CD4-positive, CD25-positive, alpha-beta regulatory T cell (primary cell): ENCODE measurements at regions not wholly inside any gene's neighbourhood (a gene's known extent, or its start where the extent isn't known, plus 50 kb on each side); places are given as distances from the start of the nearest gene placed in this dataset.
"Not testable (repeated sequence)": the region's sequence is repeated elsewhere in the genome, so short reads cannot be mapped to it uniquely, and the experiment has no call there.

Experiments used
- ATAC-seq, 2 donors: fragments of 150-1000 bp; cut with Tn5 transposase; one replicate each; pipeline ENCODE4 v1.10.0; 2021; ENCODE audit warnings: low read depth in 2 of 2, moderate number of reproducible peaks in 2 of 2, moderate library complexity in 1 of 2
- DNase-seq, 3 donors: peaks; one replicate each; pipeline versions ENCODE4 v3.0.0 to v3.0.0-alpha.2; 2012 to 2022; ENCODE audit warnings: mixed read lengths in 1 of 3
- H3K27ac ChIP-seq: one replicate; pipeline ENCODE4 v1.7.0; 2013; ENCODE audit warnings: mild to moderate bottlenecking, low read length; ENCODE audit not compliant: insufficient read depth, poor library complexity, severe bottlenecking
- H3K27me3 ChIP-seq: one replicate; pipeline ENCODE4 v1.7.0; 2013; ENCODE audit warnings: low read length; ENCODE audit not compliant: control insufficient read depth, insufficient read depth
- H3K36me3 ChIP-seq: one replicate; pipeline ENCODE4 v1.7.0; 2013; ENCODE audit warnings: mild to moderate bottlenecking, low read length, moderate library complexity; ENCODE audit not compliant: control insufficient read depth, insufficient read depth
- H3K4me1 ChIP-seq: 2 replicates; pipeline ENCODE4 v1.7.0; 2013; ENCODE audit warnings: mild to moderate bottlenecking, low read length; ENCODE audit not compliant: insufficient read depth, control insufficient read depth, poor library complexity, severe bottlenecking
- H3K4me3 ChIP-seq: one replicate; pipeline ENCODE4 v1.7.0; 2013; ENCODE audit warnings: low read depth, mild to moderate bottlenecking, low read length, moderate library complexity
- H3K9me3 ChIP-seq, 2 experiments: 1 replicate in 1 of 2; 2 replicates in 1 of 2; pipeline ENCODE4 v1.7.0; 2013; ENCODE audit warnings: low read length in 2 of 2, mild to moderate bottlenecking in 1 of 2, moderate library complexity in 1 of 2; ENCODE audit not compliant: control insufficient read depth in 2 of 2
- H3K27ac Mint-ChIP-seq, 3 donors: one replicate each; pipeline ENCODE4 v1.8.0; 2020 to 2022; ENCODE audit warnings: mild to moderate bottlenecking in 3 of 3, mixed read lengths in 3 of 3, moderate library complexity in 2 of 3
- H3K27me3 Mint-ChIP-seq: one replicate; pipeline ENCODE4 v1.8.0; 2022; ENCODE audit warnings: mild to moderate bottlenecking, mixed read lengths
- H3K36me3 Mint-ChIP-seq: one replicate; pipeline ENCODE4 v1.8.0; 2020; ENCODE audit warnings: mixed read lengths
- H3K4me1 Mint-ChIP-seq, 4 donors: one replicate each; pipeline ENCODE4 v1.8.0; 2020 to 2022; ENCODE audit warnings: mixed read lengths in 4 of 4, mild to moderate bottlenecking in 1 of 4
- H3K4me3 Mint-ChIP-seq, 4 donors: one replicate each; pipeline ENCODE4 v1.8.0; 2020 to 2022; ENCODE audit warnings: mild to moderate bottlenecking in 4 of 4, mixed read lengths in 4 of 4, moderate library complexity in 3 of 4
- H3K9me3 Mint-ChIP-seq, 7 donors: one replicate each; pipeline ENCODE4 v1.8.0; 2020 to 2022; ENCODE audit warnings: mixed read lengths in 7 of 7, mild to moderate bottlenecking in 3 of 7, moderate library complexity in 2 of 7

DNA sequence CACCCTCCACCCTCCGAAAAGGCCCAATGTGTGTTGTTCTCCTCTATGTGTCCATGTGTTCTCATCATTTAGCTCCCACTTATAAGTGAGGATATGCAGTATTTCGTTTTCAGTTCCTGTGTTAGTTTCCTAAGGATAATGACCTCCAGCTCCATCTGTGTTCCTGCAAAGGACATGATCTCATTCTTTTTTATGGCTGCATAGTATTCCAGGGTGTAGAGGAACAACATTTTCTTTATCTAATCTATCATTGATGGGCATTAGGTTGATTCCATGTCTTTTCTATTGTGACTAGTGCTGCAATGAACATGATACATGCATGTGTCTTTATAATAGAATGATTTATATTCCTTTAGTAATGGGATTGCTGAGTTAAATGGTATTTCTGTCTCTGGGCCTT, 211.3 kb downstream of the HSD17B3 start:
- H3K4me3 Mint-ChIP-seq, H3K4me1 ChIP-seq, H3K9me3 ChIP-seq, H3K36me3 Mint-ChIP-seq, DNase-seq, H3K27ac Mint-ChIP-seq, H3K36me3 ChIP-seq, H3K9me3 Mint-ChIP-seq, H3K27ac ChIP-seq, H3K4me1 Mint-ChIP-seq, ATAC-seq, H3K27me3 ChIP-seq, H3K4me3 ChIP-seq: not testable (repeated sequence)
- H3K27me3 Mint-ChIP-seq, result peaks cover 13% of the 10 kb centered on the region

DNA sequence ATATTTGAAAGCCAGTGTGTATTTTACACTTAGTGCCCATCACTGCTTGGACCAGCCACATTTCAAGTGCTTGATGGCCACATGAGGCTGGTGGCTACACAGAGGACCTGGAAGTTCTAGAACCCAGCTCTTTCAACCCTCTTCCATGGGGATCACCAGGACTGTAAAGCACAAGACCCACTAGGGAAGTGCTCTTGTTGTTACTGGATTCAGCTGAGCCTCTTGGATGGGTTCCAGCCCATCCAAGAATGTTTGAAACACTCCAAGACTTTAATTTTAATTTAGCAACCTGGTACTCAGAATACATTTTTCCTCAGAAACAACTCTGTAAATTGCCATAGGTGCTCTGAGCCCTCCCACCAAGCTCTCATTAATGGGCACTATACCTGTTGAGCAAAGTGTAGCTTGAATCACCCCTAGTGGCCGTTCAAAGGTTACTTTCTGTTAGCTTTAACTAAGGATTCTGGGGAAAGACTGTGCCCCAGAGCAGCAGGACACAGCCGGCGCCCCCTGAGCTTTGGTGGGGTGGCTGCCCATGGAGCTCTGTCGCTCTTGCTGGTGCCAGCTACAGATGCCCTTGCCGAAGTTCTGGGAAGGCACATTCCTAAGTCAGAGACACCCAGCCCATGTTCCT, 212.4 kb downstream of the HSD17B3 start:
- ATAC-seq, result no peak
- H3K27ac Mint-ChIP-seq, result no peak overlapping the region
- no peak for DNase-seq
- Histone ChIP-seq H3K4me1 (no peaks in the 10 kb centered on the region), H3K36me3 (no peaks in the 10 kb centered on the region), H3K4me3 (no peak overlapping the region), H3K9me3 (no peaks in the 10 kb centered on the region), H3K27ac (no peak overlapping the region), H3K27me3 (no peaks in the 10 kb centered on the region)
- no peak overlapping the region for H3K4me3 Mint-ChIP-seq
- peaks cover 0 to 6% (median 0%) of the 10 kb centered on the region in 7 donors for H3K9me3 Mint-ChIP-seq
- H3K27me3 Mint-ChIP-seq, result peaks cover 13% of the 10 kb centered on the region
- no peaks in the 10 kb centered on the region for H3K36me3 Mint-ChIP-seq
- H3K4me1 Mint-ChIP-seq, result peaks cover 0 to 2% (median 0%) of the 10 kb centered on the region in 4 donors

DNA sequence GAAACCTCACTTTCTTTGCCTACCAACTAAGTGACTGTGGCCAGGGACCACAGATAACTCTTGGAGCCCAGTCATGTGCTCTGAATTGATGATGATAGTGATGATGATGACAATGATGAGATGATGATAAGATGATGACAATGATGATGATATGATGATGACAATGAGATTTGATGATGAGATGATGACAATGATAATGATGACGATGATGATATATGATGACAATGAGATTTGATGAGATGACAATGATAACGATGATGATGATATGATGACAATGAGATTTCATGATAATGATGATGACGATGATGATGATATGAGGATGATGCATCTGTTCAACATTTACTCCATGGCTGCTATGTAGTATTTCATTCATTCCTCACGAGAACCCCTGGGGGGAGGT, 213.0 kb downstream of the ERCC6L2 start:
- Mint-ChIP-seq H3K36me3 (no peaks in the 10 kb centered on the region), H3K27ac (no peak overlapping the region), H3K27me3 (peaks cover 13% of the 10 kb centered on the region), H3K4me3 (no peak overlapping the region), H3K4me1 (no peaks in the 10 kb centered on the region), H3K9me3 (peaks cover 0 to 5% (median 0%) of the 10 kb centered on the region in 7 donors)
- no peak for DNase-seq
- Histone ChIP-seq H3K27ac (no peak overlapping the region), H3K4me3 (no peak overlapping the region), H3K9me3 (no peaks in the 10 kb centered on the region), H3K4me1 (no peaks in the 10 kb centered on the region), H3K27me3 (no peaks in the 10 kb centered on the region), H3K36me3 (no peaks in the 10 kb centered on the region)
- no peak for ATAC-seq

DNA sequence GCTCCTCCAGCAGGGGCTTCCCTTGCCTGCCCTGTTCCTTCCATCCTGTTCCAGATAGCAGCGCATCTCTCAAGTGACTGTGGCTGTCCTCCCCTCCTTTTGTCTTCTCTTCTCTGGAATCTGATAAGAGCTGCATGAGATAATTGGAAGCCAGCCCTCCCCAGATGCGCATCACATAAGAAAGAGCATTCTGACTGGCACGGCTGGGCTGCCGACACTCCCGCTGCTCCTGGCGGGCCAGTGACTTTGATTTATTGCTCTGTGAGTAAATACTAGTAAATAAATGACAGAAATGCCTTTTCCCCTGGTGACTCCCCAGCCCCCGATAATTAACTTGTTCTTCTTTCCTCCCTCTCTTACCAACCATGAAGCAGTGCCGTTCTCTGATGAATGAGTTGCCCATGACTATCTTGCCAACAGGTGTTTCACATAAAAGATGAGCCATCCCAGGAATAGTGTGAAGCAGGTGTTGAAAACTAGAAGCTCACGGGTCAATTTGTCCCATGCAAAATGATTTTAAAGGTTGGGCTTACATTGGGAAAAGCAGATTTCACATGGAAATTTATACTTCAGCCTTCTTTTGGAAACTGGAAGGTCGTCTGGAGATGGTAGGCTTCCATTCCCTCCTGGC, 212.3 kb downstream of the ERCC6L2 start:
- no peak overlapping the region for H3K4me3 Mint-ChIP-seq

DNA sequence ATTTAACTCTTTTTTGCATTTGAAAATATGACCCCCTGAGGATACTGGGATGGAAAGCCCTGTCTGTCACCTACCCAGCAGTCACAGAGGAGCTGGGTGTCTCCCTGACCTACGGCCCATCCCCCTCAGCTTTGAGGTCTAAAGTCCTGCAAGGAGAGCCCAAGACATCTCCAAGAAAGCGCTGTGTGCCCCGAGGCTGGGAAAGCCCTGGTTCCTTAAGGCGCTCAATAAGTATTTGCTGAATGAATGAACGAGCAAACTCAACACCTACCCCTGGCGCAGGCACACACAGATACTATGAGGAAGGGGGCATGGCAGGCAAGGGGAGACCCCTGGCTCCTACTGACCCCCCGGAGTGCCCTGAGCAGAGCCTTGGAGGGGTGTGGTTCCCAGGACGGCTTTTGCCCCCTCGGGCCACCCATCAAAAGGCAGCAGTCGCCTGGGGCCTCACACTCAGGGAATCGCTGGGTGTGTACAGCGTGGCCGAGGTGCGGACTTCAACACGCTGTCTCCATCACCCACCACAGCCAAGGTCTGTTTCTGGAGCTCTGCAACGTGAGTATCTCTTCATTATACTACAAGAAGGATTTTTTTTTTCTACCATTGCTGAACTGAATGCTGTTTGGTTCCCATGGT, 211.6 kb downstream of the ERCC6L2 start:
- Histone ChIP-seq H3K27me3 (no peaks in the 10 kb centered on the region), H3K4me1 (no peaks in the 10 kb centered on the region), H3K4me3 (no peak overlapping the region), H3K9me3 (no peaks in the 10 kb centered on the region), H3K36me3 (no peaks in the 10 kb centered on the region), H3K27ac (no peak overlapping the region)
- no peak for ATAC-seq
- Mint-ChIP-seq H3K4me3 (no peak overlapping the region), H3K9me3 (peaks cover 0 to 5% (median 0%) of the 10 kb centered on the region in 7 donors), H3K27me3 (peaks cover 13% of the 10 kb centered on the region), H3K27ac (no peak overlapping the region), H3K36me3 (no peaks in the 10 kb centered on the region), H3K4me1 (no peaks in the 10 kb centered on the region)
- no peak for DNase-seq

More for the DNA sequence above, 212.3 kb downstream of the ERCC6L2 start:
- Histone ChIP-seq H3K4me1 (no peaks in the 10 kb centered on the region), H3K36me3 (no peaks in the 10 kb centered on the region), H3K27me3 (no peaks in the 10 kb centered on the region), H3K27ac (no peak overlapping the region), H3K9me3 (no peaks in the 10 kb centered on the region), H3K4me3 (no peak overlapping the region)
- ATAC-seq (no peak), DNase-seq (no peak)
- H3K4me1 Mint-ChIP-seq, result no peaks in the 10 kb centered on the region
- peaks cover 13% of the 10 kb centered on the region for H3K27me3 Mint-ChIP-seq
- H3K27ac Mint-ChIP-seq, result no peak overlapping the region
- H3K36me3 Mint-ChIP-seq, result no peaks in the 10 kb centered on the region
- H3K9me3 Mint-ChIP-seq, result peaks cover 0 to 5% (median 0%) of the 10 kb centered on the region in 7 donors

DNA sequence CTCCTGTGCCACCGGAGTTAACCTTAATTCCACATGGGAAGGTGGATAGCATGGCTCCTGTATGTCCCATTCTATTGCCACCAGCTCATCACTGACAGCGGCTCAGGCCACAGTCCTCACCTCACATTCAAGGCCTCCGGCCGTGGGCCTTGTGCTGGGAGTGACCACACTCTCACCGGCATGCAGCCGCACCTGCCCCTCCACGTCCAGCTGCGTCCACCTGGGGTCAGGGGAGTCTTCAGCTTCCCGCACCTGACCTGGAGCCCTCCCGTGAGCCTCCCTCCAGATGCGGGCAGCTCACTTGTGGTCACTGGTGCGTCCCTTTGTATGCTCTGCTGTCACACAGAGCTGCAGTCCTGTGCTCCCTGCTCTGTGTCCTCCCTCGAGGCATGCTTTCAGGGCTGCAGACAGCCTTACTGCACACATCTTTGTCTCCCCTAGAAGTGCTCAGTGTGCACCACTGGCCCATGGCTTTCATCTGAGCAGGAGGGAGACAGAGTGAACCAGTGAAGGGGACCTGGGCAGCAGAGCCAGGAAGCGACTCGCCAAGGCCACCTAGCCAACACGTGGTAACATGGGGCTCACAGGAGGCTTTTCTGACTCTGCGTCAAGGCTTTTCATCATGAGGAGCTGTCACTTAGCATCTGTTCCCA, 210.1 kb downstream of the ERCC6L2 start:
- Histone ChIP-seq H3K4me3 (no peak overlapping the region), H3K27me3 (no peaks in the 10 kb centered on the region), H3K9me3 (no peaks in the 10 kb centered on the region), H3K36me3 (no peaks in the 10 kb centered on the region), H3K4me1 (no peaks in the 10 kb centered on the region), H3K27ac (no peak overlapping the region)
- H3K27ac Mint-ChIP-seq, result no peak overlapping the region
- ATAC-seq (no peak), DNase-seq (no peak)
- H3K27me3 Mint-ChIP-seq, result peaks cover 17% of the 10 kb centered on the region
- H3K4me3 Mint-ChIP-seq, result no peak overlapping the region
- H3K9me3 Mint-ChIP-seq, result peaks cover 0 to 5% (median 0%) of the 10 kb centered on the region in 7 donors
- H3K36me3 Mint-ChIP-seq, result no peaks in the 10 kb centered on the region
- H3K4me1 Mint-ChIP-seq, result no peaks in the 10 kb centered on the region

DNA sequence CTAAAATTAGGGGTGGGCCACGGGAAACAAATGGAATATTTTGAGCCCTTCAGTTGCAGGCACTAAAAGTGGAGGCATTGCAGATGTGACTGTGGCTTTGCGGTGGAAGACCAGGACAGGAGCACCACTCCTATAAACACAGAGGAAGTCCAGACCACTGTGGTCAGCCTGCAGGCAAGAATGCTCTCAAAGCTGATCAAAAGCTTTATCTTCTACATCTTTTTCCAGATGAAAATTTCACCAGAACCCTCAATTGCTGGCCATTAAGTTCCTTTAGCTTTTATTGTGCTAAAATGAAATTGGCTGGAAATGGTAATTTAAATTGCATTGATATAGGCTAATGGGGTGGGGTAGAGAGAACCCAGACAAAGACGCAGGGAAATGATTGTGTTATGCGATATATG, 208.8 kb downstream of the ERCC6L2 start:
- Mint-ChIP-seq H3K9me3 (peaks cover 0 to 5% (median 0%) of the 10 kb centered on the region in 7 donors), H3K27me3 (peaks cover 17% of the 10 kb centered on the region), H3K4me3 (no peak overlapping the region), H3K36me3 (no peaks in the 10 kb centered on the region), H3K4me1 (no peaks in the 10 kb centered on the region), H3K27ac (no peak overlapping the region)
- H3K9me3 ChIP-seq, result no peaks in the 10 kb centered on the region
- H3K36me3 ChIP-seq, result no peaks in the 10 kb centered on the region
- no peaks in the 10 kb centered on the region for H3K4me1 ChIP-seq
- ATAC-seq, result no peak
- H3K27ac ChIP-seq, result no peak overlapping the region
- no peak for DNase-seq
- H3K27me3 ChIP-seq, result no peaks in the 10 kb centered on the region
- H3K4me3 ChIP-seq, result no peak overlapping the region
